Adrenal gland (tissue), 5 donors: ENCODE measurements at regions not wholly inside any gene's neighbourhood (a gene's known extent, or its start where the extent isn't known, plus 50 kb on each side); places are given as distances from the start of the nearest gene placed in this dataset.

ENCODE experiments used
- POLR2A ChIP-seq, 2 donors: fragments of 450-650 bp; IDR thresholded peaks; one replicate each; pipeline ENCODE4 v1.6.1; 2017; ENCODE audit warnings: antibody characterized with exemption in 2 of 2, mild to moderate bottlenecking in 2 of 2, moderate library complexity in 1 of 2
- TF ChIP-seq, protein P1 (sequence below), 6 experiments: fragments of 450-650 bp in 4 of 6; fragments of 200-600 bp in 2 of 6; sonication (generic) in 1 of 6; IDR thresholded peaks; 1 replicate in 5 of 6; 2 replicates in 1 of 6; pipeline versions ENCODE4 v1.5.1 to v1.8.0; 2016 to 2021; ENCODE audit warnings: antibody characterized with exemption in 6 of 6, mild to moderate bottlenecking in 2 of 6, moderate library complexity in 1 of 6
- donor health status: DM: no; HTN: no; CAD: no.

DNA sequence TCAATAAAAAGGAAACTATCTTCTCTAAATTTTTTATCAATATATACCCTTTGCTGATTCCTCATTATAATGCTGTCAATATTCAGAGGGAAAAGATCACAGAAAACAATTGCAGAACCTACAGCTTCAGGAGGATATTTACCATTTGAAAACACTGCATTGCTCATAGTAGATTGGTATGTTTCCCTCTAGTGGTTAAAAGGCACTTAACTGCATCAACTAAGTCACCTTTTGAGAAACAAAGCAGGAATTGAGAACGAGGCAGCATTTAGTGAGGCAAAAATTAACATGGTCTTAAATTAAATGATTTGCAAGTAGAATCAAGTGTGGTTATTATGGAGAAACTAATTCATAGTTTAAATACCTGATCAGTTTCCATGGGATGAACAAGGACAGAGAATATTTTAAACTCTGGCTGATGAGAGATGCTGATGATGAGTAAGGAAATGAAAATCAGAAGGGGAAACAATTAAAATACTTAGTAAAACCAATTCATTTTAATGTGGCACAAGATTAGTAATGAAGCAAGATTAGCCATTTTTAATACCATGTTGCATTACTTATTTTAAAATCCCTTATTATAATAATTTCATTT lies 642.1 kb downstream of the EPHA7 start:
- TF ChIP-seq, protein P1, sequence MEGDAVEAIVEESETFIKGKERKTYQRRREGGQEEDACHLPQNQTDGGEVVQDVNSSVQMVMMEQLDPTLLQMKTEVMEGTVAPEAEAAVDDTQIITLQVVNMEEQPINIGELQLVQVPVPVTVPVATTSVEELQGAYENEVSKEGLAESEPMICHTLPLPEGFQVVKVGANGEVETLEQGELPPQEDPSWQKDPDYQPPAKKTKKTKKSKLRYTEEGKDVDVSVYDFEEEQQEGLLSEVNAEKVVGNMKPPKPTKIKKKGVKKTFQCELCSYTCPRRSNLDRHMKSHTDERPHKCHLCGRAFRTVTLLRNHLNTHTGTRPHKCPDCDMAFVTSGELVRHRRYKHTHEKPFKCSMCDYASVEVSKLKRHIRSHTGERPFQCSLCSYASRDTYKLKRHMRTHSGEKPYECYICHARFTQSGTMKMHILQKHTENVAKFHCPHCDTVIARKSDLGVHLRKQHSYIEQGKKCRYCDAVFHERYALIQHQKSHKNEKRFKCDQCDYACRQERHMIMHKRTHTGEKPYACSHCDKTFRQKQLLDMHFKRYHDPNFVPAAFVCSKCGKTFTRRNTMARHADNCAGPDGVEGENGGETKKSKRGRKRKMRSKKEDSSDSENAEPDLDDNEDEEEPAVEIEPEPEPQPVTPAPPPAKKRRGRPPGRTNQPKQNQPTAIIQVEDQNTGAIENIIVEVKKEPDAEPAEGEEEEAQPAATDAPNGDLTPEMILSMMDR (IDR thresholded peaks at IDR 0.05), result peak in 4 of 6 experiments; percentile 15 to 44 (median 30)
- TF ChIP-seq POLR2A (IDR thresholded peaks at IDR 0.05), result no peak
